HG02588 (cell line): ENCODE measurements at regions not wholly inside any gene's neighbourhood (a gene's known extent, or its start where the extent isn't known, plus 50 kb on each side); places are given as distances from the start of the nearest gene placed in this dataset.

Source experiments
- ATAC-seq: cut with Tn5 transposase; IDR thresholded peaks from one replicate; pipeline ENCODE4 v1.9.1; 2021; ENCODE audit warnings: mild to moderate bottlenecking, moderate library complexity; ENCODE audit not compliant: unreplicated experiment

DNA sequence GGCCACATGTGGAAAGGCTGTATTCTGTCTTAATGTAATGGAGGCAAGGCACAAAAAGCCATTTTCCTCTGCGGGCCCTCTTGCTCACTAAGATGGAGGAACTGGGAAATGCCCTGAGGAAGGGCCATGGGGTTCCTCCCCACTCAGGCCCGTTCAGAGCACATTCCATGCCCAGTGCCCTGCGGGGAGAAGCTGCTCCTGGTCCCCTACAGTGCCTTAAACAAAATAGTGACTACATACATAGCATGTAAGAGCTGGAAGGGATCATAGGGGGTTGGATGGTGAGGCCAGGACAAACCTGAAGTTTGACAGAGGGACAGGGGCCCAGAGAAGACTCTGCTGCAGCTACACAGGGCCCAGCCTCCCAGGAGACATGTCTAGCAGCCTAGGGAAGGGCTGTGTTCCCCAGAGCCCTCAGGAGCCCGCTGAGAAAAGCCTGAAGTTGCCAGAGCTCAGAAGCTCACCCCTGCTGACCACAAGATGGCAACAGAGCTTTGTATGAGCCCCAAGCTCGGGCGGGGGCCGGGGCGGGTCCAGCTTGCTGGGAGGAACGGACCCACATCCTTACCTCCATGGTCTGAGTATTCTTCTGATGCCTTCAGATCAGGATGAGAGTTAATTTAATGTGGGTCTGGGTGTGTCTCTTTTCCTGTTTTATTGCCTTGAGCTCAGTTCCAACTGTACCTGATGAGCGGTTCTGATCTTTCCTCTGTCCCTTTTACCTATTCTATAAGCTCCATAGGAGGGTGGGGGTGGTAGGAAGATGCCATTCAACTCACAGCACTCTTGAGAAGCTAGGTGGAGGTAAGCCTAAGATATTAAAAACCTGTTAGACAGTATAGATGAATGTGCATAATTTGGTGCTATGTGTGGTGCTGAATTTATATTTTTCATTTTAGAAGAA is 242.9 kb downstream of the CDC5L start:
- no peak for ATAC-seq

GRCh38 chr6:44631968-44632367 is 244.5 kb downstream of the CDC5L start:
- ATAC-seq: no peak

- ATAC-seq: no peak
Observed at GRCh38 chr6:44634321-44634720, 246.8 kb downstream of the CDC5L start.

GRCh38 chr6:44635486-44635885 is 248.0 kb downstream of the CDC5L start:
- ATAC-seq: no peak

GRCh38 chr6:44636561-44637248 is 249.2 kb downstream of the CDC5L start:
- ATAC-seq: no peak

DNA sequence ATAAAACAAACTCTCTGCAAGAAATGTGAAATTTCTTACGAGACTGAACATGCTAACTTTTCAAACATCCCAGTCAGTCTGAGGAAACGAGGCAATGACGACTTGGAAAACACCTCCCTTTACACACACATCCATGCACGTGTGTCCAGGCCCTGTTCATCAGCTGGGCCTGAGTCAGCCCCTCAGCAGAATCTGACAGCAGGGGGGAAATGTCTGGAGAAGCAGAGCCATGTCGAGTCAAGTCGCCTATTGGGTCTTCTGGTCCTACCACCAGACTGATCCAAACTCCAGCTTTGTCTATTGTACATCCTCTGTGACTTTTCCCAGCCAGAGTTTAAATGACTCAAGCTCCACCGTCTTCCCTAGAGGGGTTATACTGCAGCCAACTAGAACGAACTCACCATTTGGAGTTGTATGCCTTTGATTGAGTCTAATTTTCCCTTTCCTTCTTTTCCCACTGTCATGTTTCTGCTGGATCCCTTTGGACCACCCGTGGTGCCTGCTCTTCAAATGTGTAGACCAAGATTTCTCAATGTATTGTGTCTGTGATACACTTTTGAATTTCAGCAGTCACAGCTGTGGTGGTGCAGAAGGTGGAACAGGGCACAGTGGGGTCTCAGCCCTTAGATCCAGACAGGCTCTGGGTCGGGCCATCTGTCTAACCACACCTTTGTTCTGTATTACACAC is 254.0 kb downstream of the CDC5L start:
- no peak for ATAC-seq

DNA sequence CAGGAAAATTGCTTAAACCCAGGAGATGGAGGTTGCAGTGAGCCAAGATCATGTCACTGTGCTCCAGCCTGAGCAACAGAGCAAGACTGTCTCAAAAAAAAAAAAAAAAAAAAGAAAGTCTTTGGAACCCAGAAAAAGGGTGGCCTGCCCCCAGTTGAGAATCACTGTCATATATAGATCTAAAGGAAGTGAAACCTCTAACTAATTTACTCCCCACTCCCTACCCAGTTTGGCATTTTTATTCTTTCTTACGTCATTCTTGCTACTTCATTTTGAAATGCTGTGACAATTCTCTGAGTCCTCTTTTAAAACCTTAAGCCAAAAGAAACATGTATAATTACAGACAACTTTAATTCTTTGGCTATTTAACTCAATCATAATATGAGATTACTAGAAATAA is 254.8 kb downstream of the CDC5L start:
- ATAC-seq: no peak

DNA sequence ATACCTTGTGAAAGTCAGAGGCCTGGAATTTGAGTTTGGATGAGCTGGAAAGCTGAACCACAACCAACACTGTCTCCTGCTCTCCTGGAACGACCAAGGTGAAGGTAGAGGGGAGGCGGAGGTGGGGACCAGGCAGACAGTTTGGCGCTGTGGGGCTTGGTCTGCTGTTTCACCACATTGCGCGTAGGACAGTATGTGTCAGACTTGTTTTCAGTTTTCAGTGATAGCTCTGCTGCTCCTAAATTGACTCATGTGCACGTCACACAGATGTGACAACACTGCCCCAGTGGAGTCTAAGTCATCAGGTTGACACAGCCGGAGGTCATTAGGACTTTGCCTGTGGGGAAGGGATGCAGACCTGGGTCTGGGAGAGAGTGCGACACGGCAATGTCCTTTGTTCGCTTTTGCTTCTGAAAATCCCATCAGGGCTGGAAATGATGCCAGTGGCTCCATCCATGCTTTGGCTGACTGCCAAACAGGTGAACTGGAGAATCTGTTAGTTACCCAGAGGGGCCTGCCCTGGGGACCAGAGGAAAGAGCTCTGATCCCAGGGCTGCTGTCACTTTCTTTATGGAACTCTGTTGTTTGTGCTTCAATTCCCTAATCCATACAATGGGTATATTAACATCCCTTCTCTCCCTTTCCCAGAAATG is 255.5 kb downstream of the CDC5L start:
- ATAC-seq: no peak

DNA sequence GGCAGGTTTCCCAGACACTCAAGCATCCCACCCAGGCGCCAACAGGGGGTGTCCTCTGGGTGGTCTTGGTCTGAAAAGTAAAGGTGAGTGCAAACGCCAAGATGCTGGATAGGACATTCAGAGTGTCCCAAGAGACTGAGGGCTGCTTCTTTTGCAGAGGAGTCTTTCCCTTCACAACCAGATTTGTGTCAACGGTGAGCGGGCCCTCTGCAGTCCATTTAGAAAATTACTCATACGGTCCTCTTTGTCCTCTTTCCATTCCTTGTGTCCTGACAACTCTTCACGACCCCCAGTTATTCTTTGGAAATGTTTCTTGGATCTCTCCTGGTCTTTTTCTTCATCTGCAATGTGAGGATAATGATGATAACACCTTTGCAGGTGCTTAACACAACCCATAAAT is 257.8 kb downstream of the CDC5L start:
- ATAC-seq: no peak

DNA sequence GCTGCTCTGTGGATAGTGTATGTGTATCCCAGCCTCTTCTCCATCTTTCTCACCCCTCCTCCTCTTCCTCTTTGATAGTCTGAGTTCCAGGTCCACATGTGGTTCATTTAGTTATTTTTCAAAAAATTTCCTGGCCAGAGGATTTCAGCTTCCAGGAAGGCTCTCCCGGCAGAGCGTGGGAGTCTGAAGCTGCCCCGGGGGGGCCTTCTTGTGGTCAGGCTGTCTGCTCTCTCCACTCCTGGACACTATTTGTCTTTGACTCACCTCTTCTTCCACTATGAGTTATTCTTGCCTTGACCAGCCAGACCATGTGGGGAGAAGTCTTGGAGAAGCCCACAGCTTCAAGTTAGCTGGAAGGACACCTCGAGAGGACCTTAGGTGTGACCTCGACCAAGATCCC is 258.8 kb downstream of the CDC5L start:
- ATAC-seq: no peak

- no peak for ATAC-seq
Observed at GRCh38 chr6:44649365-44650025, 262.0 kb downstream of the CDC5L start.

GRCh38 chr6:44650495-44650894 is 263.0 kb downstream of the CDC5L start:
- no peak for ATAC-seq

GRCh38 chr6:44650947-44651346 is 263.4 kb downstream of the CDC5L start:
- ATAC-seq: no peak

DNA sequence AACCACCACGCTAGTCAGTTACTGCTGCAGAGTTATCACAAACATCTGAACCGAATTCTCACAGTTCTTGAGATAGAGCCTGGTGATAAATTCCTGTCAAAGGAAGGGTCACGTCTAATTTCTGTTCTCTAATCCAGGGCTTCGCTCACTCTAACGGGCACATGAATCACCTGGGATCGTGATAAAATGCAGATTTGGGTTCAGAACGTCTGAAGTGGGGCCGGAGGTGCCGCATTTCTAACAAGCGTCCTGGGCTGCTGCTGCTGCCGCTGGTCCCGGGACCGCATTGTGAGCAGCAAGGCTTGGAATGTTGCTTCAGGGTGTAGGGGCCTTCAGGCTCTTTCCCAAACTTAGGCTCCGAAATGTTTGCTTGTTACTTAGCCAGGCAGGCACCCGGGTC is 264.1 kb downstream of the CDC5L start:
- ATAC-seq: no peak

GRCh38 chr6:44652547-44652946 is 265.0 kb downstream of the CDC5L start:
- no peak for ATAC-seq

GRCh38 chr6:44653091-44653490 is 265.6 kb downstream of the CDC5L start:
- no peak for ATAC-seq

GRCh38 chr6:44653761-44654218 is 266.3 kb downstream of the CDC5L start:
- no peak for ATAC-seq

- ATAC-seq: no peak
Observed at GRCh38 chr6:44655412-44656342, 268.2 kb downstream of the CDC5L start.

- ATAC-seq: no peak
Observed at GRCh38 chr6:44656691-44657090, 269.2 kb downstream of the CDC5L start.
